ENCODE measurements at regions not wholly inside any gene's neighbourhood (a gene's known extent, or its start where the extent isn't known, plus 50 kb on each side); places are given as distances from the start of the nearest gene placed in this dataset.

DNA sequence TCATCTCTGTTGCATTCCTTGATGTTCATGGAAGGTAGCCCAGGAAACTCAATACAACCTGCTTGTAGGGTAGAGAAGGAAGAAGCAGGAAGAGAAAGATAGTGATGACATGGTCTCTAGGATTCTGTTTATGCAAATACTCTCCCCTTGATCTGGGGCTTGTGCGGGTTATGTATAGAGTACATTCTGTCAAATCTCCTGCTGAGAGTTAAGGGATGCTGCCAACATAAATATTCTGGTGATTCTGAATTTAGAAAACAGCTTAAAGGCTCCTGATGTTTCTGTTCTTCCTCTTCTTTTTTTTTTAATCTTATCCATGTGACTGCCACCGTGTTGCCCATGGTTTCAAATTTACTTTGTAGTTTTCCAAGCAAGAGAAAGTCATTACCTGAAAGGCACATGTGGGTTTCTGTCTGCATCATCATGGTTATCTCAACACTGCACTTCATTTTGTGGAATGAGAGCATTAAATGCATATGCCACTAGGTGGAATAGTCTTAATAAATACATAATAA lies 150.6 kb downstream of the RPS12 start:
- no peak overlapping the region; the same call in 1 of the 2 replicates for H3K4me2 ChIP-seq (ENCODE audit: low read depth, low read length)
- intact Hi-C loops (cut with micrococcal nuclease) = loop anchor here (5.0 kb wide), 1 partner anchor 217 kb away; no protein-coding TSS in a partner anchor
- no peaks in the 10 kb centered on the region for H3K27me3 ChIP-seq (ENCODE audit: control insufficient read depth, insufficient read depth, low read length)
- H4K20me1 ChIP-seq (ENCODE audit: insufficient read depth, low read length) = no peaks in the 10 kb centered on the region
- TF ChIP-seq, protein P1, sequence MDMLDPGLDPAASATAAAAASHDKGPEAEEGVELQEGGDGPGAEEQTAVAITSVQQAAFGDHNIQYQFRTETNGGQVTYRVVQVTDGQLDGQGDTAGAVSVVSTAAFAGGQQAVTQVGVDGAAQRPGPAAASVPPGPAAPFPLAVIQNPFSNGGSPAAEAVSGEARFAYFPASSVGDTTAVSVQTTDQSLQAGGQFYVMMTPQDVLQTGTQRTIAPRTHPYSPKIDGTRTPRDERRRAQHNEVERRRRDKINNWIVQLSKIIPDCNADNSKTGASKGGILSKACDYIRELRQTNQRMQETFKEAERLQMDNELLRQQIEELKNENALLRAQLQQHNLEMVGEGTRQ (IDR thresholded peaks at IDR 0.05; ENCODE audit: low read depth, low read length) = no peak
- TF ChIP-seq POLR2A (IDR thresholded peaks at IDR 0.05; ENCODE audit: low read depth, low read length) (no peak), RAD21 (IDR thresholded peaks at IDR 0.05; ENCODE audit: low read length) (no peak), CHD1 (IDR thresholded peaks at IDR 0.05; ENCODE audit: low read depth, low read length) (no peak), RFX5 (IDR thresholded peaks at IDR 0.05; ENCODE audit: low read depth, low read length) (no peak), SMC3 (IDR thresholded peaks at IDR 0.05; ENCODE audit: low read depth, low read length) (0 out of 2 replicates have a peak, but pooled peaks have one; percentile 14)
- H3K23ac ChIP-seq (ENCODE audit: low read depth, low read length) = no peak overlapping the region
- no peak overlapping the region for H2AK9ac ChIP-seq (replicated peaks; ENCODE audit: low read depth, low read length, poor library complexity)
- H3K4me3 ChIP-seq (ENCODE audit: insufficient read depth, low read depth, low read length) = no peak overlapping the region
- no peak overlapping the region for H3K18ac ChIP-seq (ENCODE audit: low read depth, low read length)
- no peak overlapping the region for H4K8ac ChIP-seq (ENCODE audit: low read depth in 2 of 2, low read length in 2 of 2)
- H2AK5ac ChIP-seq (ENCODE audit: low read depth, low read length) = no peak overlapping the region
- H3K27ac ChIP-seq (ENCODE audit: insufficient read depth, low read length) = no peak overlapping the region
- peak overlapping the region; percentile 46; the same call in 1 of the 2 replicates for H3K14ac ChIP-seq (replicated peaks; ENCODE audit: low read depth, low read length)
- peaks cover 9% of the 10 kb centered on the region for H3K4me1 ChIP-seq (ENCODE audit: control insufficient read depth, insufficient read depth, low read length)
- no peak overlapping the region for H4K5ac ChIP-seq (ENCODE audit: low read depth, low read length)
- POLR2A ChIA-PET (ENCODE audit: unreplicated experiment) = no interaction called here
- no peak overlapping the region for H2BK5ac ChIP-seq (ENCODE audit: low read depth, low read length, poor library complexity, severe bottlenecking)
- 0 out of 2 replicates have a peak, but pooled peaks cover 5% of the 10 kb centered on the region for H3K9me1 ChIP-seq (ENCODE audit: insufficient read depth, low read length)
- in situ Hi-C loops (cut with MboI; ENCODE audit: low sequenced_read_pairs) = loop anchor here (10.0 to 25.0 kb wide), 2 partner anchors 550 to 947 kb away; no protein-coding TSS in a partner anchor
- dilution Hi-C loops (cut with HindIII; ENCODE audit: low sequenced_read_pairs, unreplicated experiment) = no loop called here
- H3K79me1 ChIP-seq (ENCODE audit: low read depth in 1 of 2, low read length in 2 of 2) = no peaks in the 10 kb centered on the region
- no CpG with 5 or more reads among the region's 2 CpGs for WGBS, 2 experiments (ENCODE audit: extremely low coverage in 2 of 2, insufficient read length in 1 of 2)
- no TSS peak for BruUV-seq (replicated peaks)
- CTCF ChIA-PET = interaction anchor here (0.8 to 1.3 kb wide), 4 partner anchors 168 to 587 kb away, joined by 3 to 5 read pairs (median 4); no protein-coding TSS in a partner anchor
- H2BK120ac ChIP-seq (ENCODE audit: low read depth, low read length) = no peak overlapping the region
- DNase-seq = peak; percentile 18
- H3K9ac ChIP-seq (ENCODE audit: low read depth, low read length) = no peak overlapping the region
- no peak for ATAC-seq (ENCODE audit: low read depth)
- H2AFZ ChIP-seq (replicated peaks; ENCODE audit: low read length, poor library complexity) = no peak overlapping the region
- H3K56ac ChIP-seq (ENCODE audit: extremely low read depth, insufficient read depth, low read length) = no peak overlapping the region
- no peak overlapping the region for H4K91ac ChIP-seq (ENCODE audit: insufficient read depth, low read depth, low read length)
- H2BK15ac ChIP-seq (ENCODE audit: low read depth, low read length) = no peak overlapping the region
- H3K4ac ChIP-seq (ENCODE audit: low read depth, low read length) = peak overlapping the region; percentile 36; the same call in 1 of the 2 replicates
- H3K36me3 ChIP-seq (ENCODE audit: control insufficient read depth, insufficient read depth, low read length) = no peaks in the 10 kb centered on the region
- H3K9me3 ChIP-seq (ENCODE audit: control insufficient read depth, insufficient read depth, low read length) = no peaks in the 10 kb centered on the region
- H2BK20ac ChIP-seq (ENCODE audit: low read depth, low read length) = peak overlapping the region; percentile 39; the same call in 1 of the 2 replicates

Data from IMR-90 (cell line).